ENCODE measurements at regions not wholly inside any gene's neighbourhood (a gene's known extent, or its start where the extent isn't known, plus 50 kb on each side); places are given as distances from the start of the nearest gene placed in this dataset.

- intact Hi-C loops (cut with DNase I), result no loop called here
- DNase-seq, result no peak
- H3K4me3 ChIP-seq (replicated peaks in 1 of 3), result no peak overlapping the region
- WGBS, 2 donors, result 89 to 90% methylated on average over 1 of the region's 1 CpG
- no peaks in the 10 kb centered on the region for H3K9me3 ChIP-seq
- no peaks in the 10 kb centered on the region for H3K27me3 ChIP-seq
- H3K4me1 ChIP-seq, result no peaks in the 10 kb centered on the region
- H3K27ac ChIP-seq, result no peak overlapping the region
- no peaks in the 10 kb centered on the region for H3K36me3 ChIP-seq
- no peak for TF ChIP-seq POLR2A (IDR thresholded peaks at IDR 0.05)
Measured at GRCh38 chr1:184911103-184911745, 63.1 kb downstream of the NIBAN1 start.

- Histone ChIP-seq H3K4me3 (replicated peaks in 1 of 3) (no peak overlapping the region), H3K36me3 (no peaks in the 10 kb centered on the region), H3K27ac (no peak overlapping the region), H3K27me3 (no peaks in the 10 kb centered on the region), H3K4me1 (no peaks in the 10 kb centered on the region), H3K9me3 (no peaks in the 10 kb centered on the region)
- TF ChIP-seq, protein P1, sequence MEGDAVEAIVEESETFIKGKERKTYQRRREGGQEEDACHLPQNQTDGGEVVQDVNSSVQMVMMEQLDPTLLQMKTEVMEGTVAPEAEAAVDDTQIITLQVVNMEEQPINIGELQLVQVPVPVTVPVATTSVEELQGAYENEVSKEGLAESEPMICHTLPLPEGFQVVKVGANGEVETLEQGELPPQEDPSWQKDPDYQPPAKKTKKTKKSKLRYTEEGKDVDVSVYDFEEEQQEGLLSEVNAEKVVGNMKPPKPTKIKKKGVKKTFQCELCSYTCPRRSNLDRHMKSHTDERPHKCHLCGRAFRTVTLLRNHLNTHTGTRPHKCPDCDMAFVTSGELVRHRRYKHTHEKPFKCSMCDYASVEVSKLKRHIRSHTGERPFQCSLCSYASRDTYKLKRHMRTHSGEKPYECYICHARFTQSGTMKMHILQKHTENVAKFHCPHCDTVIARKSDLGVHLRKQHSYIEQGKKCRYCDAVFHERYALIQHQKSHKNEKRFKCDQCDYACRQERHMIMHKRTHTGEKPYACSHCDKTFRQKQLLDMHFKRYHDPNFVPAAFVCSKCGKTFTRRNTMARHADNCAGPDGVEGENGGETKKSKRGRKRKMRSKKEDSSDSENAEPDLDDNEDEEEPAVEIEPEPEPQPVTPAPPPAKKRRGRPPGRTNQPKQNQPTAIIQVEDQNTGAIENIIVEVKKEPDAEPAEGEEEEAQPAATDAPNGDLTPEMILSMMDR (IDR thresholded peaks at IDR 0.05), result no peak
- TF ChIP-seq POLR2A (IDR thresholded peaks at IDR 0.05), result no peak
- intact Hi-C loops (cut with DNase I), result no loop called here
- 64 to 74% methylated on average over 3 of the region's 3 CpGs for WGBS, 2 donors
- peak; percentile 19 to 23 for DNase-seq
Measured at GRCh38 chr1:184910691-184911091, 63.6 kb downstream of the NIBAN1 start.

DNA sequence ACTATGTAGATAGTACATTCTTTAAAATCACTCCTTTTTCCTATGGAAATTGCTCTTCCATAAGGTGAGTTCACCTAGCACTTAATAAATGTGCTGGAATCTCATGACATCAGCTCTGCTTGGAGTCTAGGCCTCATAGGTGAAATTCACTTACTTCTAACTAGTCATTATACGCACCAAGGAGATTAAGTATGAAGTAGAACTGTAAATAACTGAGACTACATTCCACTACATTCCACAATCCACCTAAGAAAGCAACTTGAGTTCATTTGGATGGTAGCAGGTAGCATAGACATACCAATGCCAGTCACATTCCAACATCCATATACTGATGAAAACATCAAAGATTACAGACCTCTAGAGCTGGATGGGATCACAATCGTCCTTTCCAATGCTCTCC lies 64.3 kb downstream of the NIBAN1 start:
- Histone ChIP-seq H3K36me3 (no peaks in the 10 kb centered on the region), H3K4me3 (replicated peaks in 1 of 3) (no peak overlapping the region), H3K4me1 (no peaks in the 10 kb centered on the region), H3K9me3 (no peaks in the 10 kb centered on the region), H3K27me3 (no peaks in the 10 kb centered on the region), H3K27ac (no peak overlapping the region)
- TF ChIP-seq, protein P1 (IDR thresholded peaks at IDR 0.05), result no peak
- TF ChIP-seq POLR2A (IDR thresholded peaks at IDR 0.05), result no peak
- intact Hi-C loops (cut with DNase I), result no loop called here
- no peak for DNase-seq
- WGBS, 2 donors, result 89 to 90% methylated on average over 2 of the region's 2 CpGs

GRCh38 chr1:184909019-184909418 lies 65.3 kb downstream of the NIBAN1 start:
- intact Hi-C loops (cut with DNase I), result no loop called here
- no peaks in the 10 kb centered on the region for H3K36me3 ChIP-seq
- H3K4me3 ChIP-seq (replicated peaks in 1 of 3), result no peak overlapping the region
- TF ChIP-seq, protein P1 (IDR thresholded peaks at IDR 0.05), result no peak
- TF ChIP-seq POLR2A (IDR thresholded peaks at IDR 0.05), result no peak
- no peaks in the 10 kb centered on the region for H3K9me3 ChIP-seq
- H3K27me3 ChIP-seq, result no peaks in the 10 kb centered on the region
- no peak for DNase-seq
- H3K27ac ChIP-seq, result no peak overlapping the region
- no peaks in the 10 kb centered on the region for H3K4me1 ChIP-seq

- H3K36me3 ChIP-seq, result no peaks in the 10 kb centered on the region
- no peak overlapping the region for H3K27ac ChIP-seq
- no peak overlapping the region for H3K4me3 ChIP-seq (replicated peaks in 1 of 3)
- DNase-seq, result no peak
- no peaks in the 10 kb centered on the region for H3K4me1 ChIP-seq
- no peaks in the 10 kb centered on the region for H3K9me3 ChIP-seq
- no peaks in the 10 kb centered on the region for H3K27me3 ChIP-seq
- intact Hi-C loops (cut with DNase I), result no loop called here
- whole genome bisulfite sequencing, 2 donors, result 87 to 94% methylated on average over 2 of the region's 2 CpGs
- TF ChIP-seq, protein P1 (IDR thresholded peaks at IDR 0.05), result no peak
- no peak for TF ChIP-seq POLR2A (IDR thresholded peaks at IDR 0.05)
Measured at GRCh38 chr1:184908506-184908905, 65.8 kb downstream of the NIBAN1 start.

Data from thyroid gland (tissue), 4 donors.